DND-41 (cell line): ENCODE measurements at regions not wholly inside any gene's neighbourhood (a gene's known extent, or its start where the extent isn't known, plus 50 kb on each side); places are given as distances from the start of the nearest gene placed in this dataset.

Experiments
- ATAC-seq: fragments of 200-7000 bp; cut with Tn5 transposase; 3 replicates; pipeline ENCODE4 v1.9.1; 2021; ENCODE audit warnings: low read depth; ENCODE audit not compliant: insufficient read depth
- DNase-seq: peaks from one replicate; pipeline ENCODE4 v3.0.0-alpha.2; 2020
- H2AFZ ChIP-seq: 2 replicates; pipeline ENCODE4 v1.6.0; 2012; ENCODE audit warnings: low read depth, low read length
- H3K27ac ChIP-seq: 2 replicates; pipeline ENCODE4 v1.5.1; 2012; ENCODE audit warnings: low read length, inconsistent platforms
- H3K27me3 ChIP-seq: fragments of 200-600 bp; sonication (generic); 2 replicates; pipeline ENCODE4 v1.6.0; 2012; ENCODE audit warnings: low read length, mild to moderate bottlenecking, inconsistent platforms; ENCODE audit not compliant: insufficient read depth, poor library complexity
- H3K36me3 ChIP-seq: 2 replicates; pipeline ENCODE4 v1.5.1; 2012; ENCODE audit warnings: low read length, inconsistent platforms; ENCODE audit not compliant: insufficient read depth
- H3K4me1 ChIP-seq: 2 replicates; pipeline ENCODE4 v1.5.1; 2012; ENCODE audit warnings: mild to moderate bottlenecking, low read length; ENCODE audit not compliant: insufficient read depth
- H3K4me2 ChIP-seq: 2 replicates; pipeline ENCODE4 v1.6.0; 2012; ENCODE audit warnings: mild to moderate bottlenecking, moderate library complexity, low read length, inconsistent platforms; ENCODE audit not compliant: insufficient read depth
- H3K4me3 ChIP-seq, 2 experiments: fragments of 200-600 bp in 1 of 2; shearing (Covaris generic) in 1 of 2; 2 replicates each; pipeline ENCODE4 v1.5.1; 2012 to 2016; ENCODE audit warnings: inconsistent platforms in 2 of 2, low read length in 2 of 2, mild to moderate bottlenecking in 2 of 2, low read depth in 1 of 2, moderate library complexity in 1 of 2
- H3K79me2 ChIP-seq: 2 replicates; pipeline ENCODE4 v1.6.0; 2012; ENCODE audit warnings: low read length, inconsistent platforms; ENCODE audit not compliant: insufficient read depth
- H3K9ac ChIP-seq: 2 replicates; pipeline ENCODE4 v1.6.0; 2012; ENCODE audit warnings: low read depth, mild to moderate bottlenecking, inconsistent platforms, low read length, moderate library complexity
- H3K9me3 ChIP-seq: 2 replicates; pipeline ENCODE4 v1.5.1; 2012; ENCODE audit warnings: low read length, moderate library complexity, mild to moderate bottlenecking, inconsistent platforms; ENCODE audit not compliant: insufficient read depth, severe bottlenecking
- H4K20me1 ChIP-seq: 2 replicates; pipeline ENCODE4 v1.6.0; 2012; ENCODE audit warnings: low read length; ENCODE audit not compliant: insufficient read depth
- EZH2 ChIP-seq: IDR thresholded peaks from 3 replicates; pipeline ENCODE4 v1.6.1; 2012; ENCODE audit warnings: borderline replicate concordance, low read depth, mild to moderate bottlenecking, moderate library complexity, low read length, inconsistent platforms; ENCODE audit not compliant: severe bottlenecking
- TF ChIP-seq, protein P1 (sequence below): IDR thresholded peaks from 2 replicates; pipeline ENCODE4 v1.5.1; 2012; ENCODE audit warnings: borderline replicate concordance, low read length, moderate library complexity, mild to moderate bottlenecking; ENCODE audit not compliant: poor library complexity, severe bottlenecking; ENCODE audit errors: extremely low read depth

DNA sequence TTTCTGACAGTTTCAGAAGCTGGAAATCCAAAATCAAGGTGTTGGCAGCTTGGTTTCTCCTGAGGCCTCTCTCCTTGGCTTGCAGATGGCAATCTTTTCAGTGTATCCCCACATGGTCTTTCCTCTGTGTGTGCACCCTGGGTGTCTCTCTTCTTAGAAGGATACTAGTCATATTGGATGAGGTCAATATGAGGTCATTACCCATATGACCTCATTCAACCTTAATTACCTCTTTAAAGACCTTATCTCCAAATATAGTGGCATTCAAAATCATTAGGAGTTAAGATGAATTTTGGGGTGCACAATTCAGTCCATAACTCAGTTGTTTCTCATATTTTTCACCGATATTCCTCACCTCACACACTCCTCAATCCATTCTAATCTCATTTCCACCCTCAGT is 92.4 kb upstream of the TGM3 start:
- H3K9me3 ChIP-seq = no peaks in the 10 kb centered on the region
- no peak overlapping the region for H3K9ac ChIP-seq
- H4K20me1 ChIP-seq = no peaks in the 10 kb centered on the region
- H3K27ac ChIP-seq = no peak overlapping the region
- H3K79me2 ChIP-seq = no peaks in the 10 kb centered on the region
- no peak overlapping the region for H2AFZ ChIP-seq
- DNase-seq (no peak), ATAC-seq (no peak)
- no peak overlapping the region for H3K4me2 ChIP-seq
- H3K4me1 ChIP-seq = no peaks in the 10 kb centered on the region
- H3K27me3 ChIP-seq = peaks cover 6% of the 10 kb centered on the region
- no peak overlapping the region for H3K4me3 ChIP-seq
- H3K36me3 ChIP-seq = no peaks in the 10 kb centered on the region
- TF ChIP-seq EZH2 = no peak
- TF ChIP-seq, protein P1, sequence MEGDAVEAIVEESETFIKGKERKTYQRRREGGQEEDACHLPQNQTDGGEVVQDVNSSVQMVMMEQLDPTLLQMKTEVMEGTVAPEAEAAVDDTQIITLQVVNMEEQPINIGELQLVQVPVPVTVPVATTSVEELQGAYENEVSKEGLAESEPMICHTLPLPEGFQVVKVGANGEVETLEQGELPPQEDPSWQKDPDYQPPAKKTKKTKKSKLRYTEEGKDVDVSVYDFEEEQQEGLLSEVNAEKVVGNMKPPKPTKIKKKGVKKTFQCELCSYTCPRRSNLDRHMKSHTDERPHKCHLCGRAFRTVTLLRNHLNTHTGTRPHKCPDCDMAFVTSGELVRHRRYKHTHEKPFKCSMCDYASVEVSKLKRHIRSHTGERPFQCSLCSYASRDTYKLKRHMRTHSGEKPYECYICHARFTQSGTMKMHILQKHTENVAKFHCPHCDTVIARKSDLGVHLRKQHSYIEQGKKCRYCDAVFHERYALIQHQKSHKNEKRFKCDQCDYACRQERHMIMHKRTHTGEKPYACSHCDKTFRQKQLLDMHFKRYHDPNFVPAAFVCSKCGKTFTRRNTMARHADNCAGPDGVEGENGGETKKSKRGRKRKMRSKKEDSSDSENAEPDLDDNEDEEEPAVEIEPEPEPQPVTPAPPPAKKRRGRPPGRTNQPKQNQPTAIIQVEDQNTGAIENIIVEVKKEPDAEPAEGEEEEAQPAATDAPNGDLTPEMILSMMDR = no peak

DNA sequence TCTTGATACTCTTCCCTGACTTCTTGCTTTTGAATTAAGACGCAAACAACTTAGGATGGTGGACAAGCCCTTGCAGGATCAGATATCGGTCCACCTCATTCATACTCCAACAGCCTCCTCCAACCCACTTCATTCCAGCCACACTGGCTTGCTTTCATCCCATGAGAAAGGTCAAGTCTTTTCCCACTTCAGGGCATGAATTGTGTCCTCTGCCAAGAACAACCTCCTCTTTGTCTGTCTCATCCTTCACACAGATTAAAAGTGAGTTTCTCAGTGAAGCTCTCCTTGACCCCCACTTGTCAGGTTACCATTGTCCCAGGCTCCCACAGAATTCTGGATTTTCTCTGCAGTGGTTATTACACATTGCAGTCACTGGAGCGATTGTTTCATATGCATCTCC is 91.8 kb upstream of the TGM3 start:
- H3K27ac ChIP-seq = no peak overlapping the region
- H4K20me1 ChIP-seq = no peaks in the 10 kb centered on the region
- TF ChIP-seq EZH2 = no peak
- TF ChIP-seq, protein P1 = no peak
- no peak overlapping the region for H3K4me3 ChIP-seq
- no peak overlapping the region for H3K9ac ChIP-seq
- no peaks in the 10 kb centered on the region for H3K36me3 ChIP-seq
- DNase-seq = no peak
- no peak overlapping the region for H3K4me2 ChIP-seq
- ATAC-seq = no peak
- no peak overlapping the region for H2AFZ ChIP-seq
- H3K9me3 ChIP-seq = no peaks in the 10 kb centered on the region
- no peaks in the 10 kb centered on the region for H3K79me2 ChIP-seq
- no peaks in the 10 kb centered on the region for H3K4me1 ChIP-seq
- H3K27me3 ChIP-seq = peaks cover 7% of the 10 kb centered on the region

DNA sequence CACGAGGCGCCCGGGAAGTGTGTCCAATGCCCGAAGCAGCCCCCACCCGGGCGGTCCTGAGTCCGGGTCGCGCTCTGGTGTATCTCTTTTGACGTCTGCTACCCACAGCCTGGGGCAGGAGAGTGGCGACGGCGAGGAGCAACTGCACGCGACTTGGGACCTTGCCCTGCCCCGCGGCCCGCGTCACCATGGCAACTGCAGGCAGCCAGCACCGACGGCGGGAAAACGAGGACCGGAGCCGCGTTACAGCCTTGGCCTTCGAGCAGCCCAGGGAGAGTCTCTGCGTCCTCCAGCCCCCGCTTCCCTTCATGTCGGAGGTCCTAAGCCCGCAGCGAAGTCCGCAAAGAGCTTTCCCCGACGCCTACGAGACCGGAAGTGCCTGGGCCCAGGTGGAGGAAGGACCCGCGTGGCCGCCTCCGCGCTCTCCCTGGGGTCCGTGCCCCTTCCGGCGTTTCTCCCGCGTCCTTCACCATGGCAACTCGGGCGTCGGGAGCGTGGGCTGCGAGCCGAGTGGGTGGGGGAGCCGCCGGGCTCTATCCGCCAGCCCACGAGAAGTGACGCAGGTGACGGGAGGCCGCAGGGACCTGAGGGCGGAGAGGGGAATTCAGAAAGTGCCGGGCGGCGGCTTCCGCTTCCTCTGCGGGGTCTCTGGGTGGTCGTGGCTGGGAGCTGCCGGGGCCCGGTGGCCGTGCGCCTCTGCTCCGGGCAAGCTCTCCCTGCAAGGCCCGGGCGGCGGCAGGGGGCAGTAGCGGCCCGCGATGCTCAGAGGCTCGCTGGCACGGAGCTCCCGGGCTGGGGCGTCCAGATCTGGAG is 88.6 kb upstream of the TGM3 start:
- H3K36me3 ChIP-seq = no peaks in the 10 kb centered on the region
- H4K20me1 ChIP-seq = no peaks in the 10 kb centered on the region
- no peak for ATAC-seq
- H3K4me3 ChIP-seq = no peak overlapping the region
- H3K9ac ChIP-seq = no peak overlapping the region
- H3K27ac ChIP-seq = no peak overlapping the region
- DNase-seq = no peak
- H3K4me1 ChIP-seq = no peaks in the 10 kb centered on the region
- no peaks in the 10 kb centered on the region for H3K79me2 ChIP-seq
- H2AFZ ChIP-seq = no peak overlapping the region
- peaks cover 12% of the 10 kb centered on the region for H3K27me3 ChIP-seq
- H3K9me3 ChIP-seq = no peaks in the 10 kb centered on the region
- H3K4me2 ChIP-seq = no peak overlapping the region
- TF ChIP-seq, protein P1 = no peak
- TF ChIP-seq EZH2 = no peak
